H1 (cell line): ENCODE measurements at regions not wholly inside any gene's neighbourhood (a gene's known extent, or its start where the extent isn't known, plus 50 kb on each side); places are given as distances from the start of the nearest gene placed in this dataset.

Experiments
- CTCF ChIA-PET: fragments of 300-600 bp; sonication (Branson Sonifier 250); formaldehyde crosslinking; loops from one replicate; lab custom pipeline; 2021; ENCODE audit not compliant: partially characterized antibody; lab: Charles Lee
- POLR2A ChIA-PET: fragments of 300-600 bp; sonication (Branson Sonifier 250); formaldehyde crosslinking; loops from one replicate; lab custom pipeline; 2021; ENCODE audit warnings: inconsistent platforms; ENCODE audit not compliant: partially characterized antibody; lab: Charles Lee
- DNase-seq, 2 experiments: peaks; one replicate each; pipeline versions ENCODE4 v3.0.0 to v3.0.0-alpha.2; 2010 to 2022; ENCODE audit warnings: low spot score in 2 of 2, low read depth in 1 of 2, mixed read lengths in 1 of 2
- FAIRE-seq: peaks from 2 replicates; lab custom pipeline; 2011; peaks lifted over from hg19 to GRCh38; lab: Jason Lieb, UNC
- H2AFZ ChIP-seq: 2 replicates; pipeline ENCODE4 v1.8.1; 2012; ENCODE audit warnings: low read length, inconsistent platforms
- H2AK5ac ChIP-seq: 2 replicates; pipeline ENCODE4 v1.6.1; 2013; ENCODE audit warnings: low read depth, low read length
- H2BK120ac ChIP-seq: replicated peaks from 2 replicates; pipeline ENCODE3; 2013; ENCODE audit warnings: low read depth, low read length, inconsistent platforms
- H2BK12ac ChIP-seq: 2 replicates; pipeline ENCODE4 v1.6.1; 2013; ENCODE audit warnings: low read depth, low read length
- H2BK15ac ChIP-seq: 2 replicates; pipeline ENCODE4 v1.6.1; 2013; ENCODE audit warnings: low read length
- H2BK20ac ChIP-seq: 2 replicates; pipeline ENCODE4 v1.6.1; 2013; ENCODE audit warnings: low read length
- H2BK5ac ChIP-seq: 2 replicates; pipeline ENCODE4 v1.6.1; 2013; ENCODE audit warnings: low read depth, low read length
- H3K14ac ChIP-seq: 2 replicates; pipeline ENCODE4 v1.6.1; 2013; ENCODE audit warnings: inconsistent platforms; ENCODE audit not compliant: insufficient read length
- H3K18ac ChIP-seq: 2 replicates; pipeline ENCODE4 v1.6.1; 2013; ENCODE audit warnings: low read length; ENCODE audit errors: extremely low read depth
- H3K23ac ChIP-seq: 2 replicates; pipeline ENCODE4 v1.6.1; 2013; ENCODE audit warnings: inconsistent platforms; ENCODE audit not compliant: insufficient read length
- H3K23me2 ChIP-seq: 2 replicates; pipeline ENCODE4 v1.6.1; 2013; ENCODE audit warnings: low read depth, low read length
- H3K27ac ChIP-seq: 2 replicates; pipeline ENCODE4 v1.6.1; 2011; ENCODE audit warnings: low read depth, low read length, inconsistent platforms
- H3K27me3 ChIP-seq, 4 experiments: replicated peaks in 1 of 4; 1 replicate in 1 of 4; 2 replicates in 3 of 4; pipeline versions ENCODE4 v1.6.1 to v1.8.1; 2011 to 2013; ENCODE audit warnings: low read length in 3 of 4, mild to moderate bottlenecking in 3 of 4, inconsistent platforms in 2 of 4, mixed read lengths in 2 of 4, moderate library complexity in 1 of 4; ENCODE audit not compliant: control insufficient read depth in 3 of 4, insufficient read depth in 3 of 4; ENCODE audit errors: extremely low read depth in 1 of 4
- H3K36me3 ChIP-seq, 4 experiments: 2 replicates each; pipeline versions ENCODE4 v1.6.1 to v1.8.1; 2011 to 2013; ENCODE audit warnings: mild to moderate bottlenecking in 4 of 4, low read length in 3 of 4, moderate library complexity in 2 of 4, control low read depth in 1 of 4, inconsistent platforms in 1 of 4; ENCODE audit not compliant: insufficient read depth in 4 of 4, control insufficient read depth in 2 of 4
- H3K4ac ChIP-seq: replicated peaks from 2 replicates; pipeline ENCODE3; 2013; ENCODE audit warnings: low read length, low read depth, mixed read lengths, inconsistent platforms; ENCODE audit not compliant: insufficient read length
- H3K4me1 ChIP-seq, 4 experiments: replicated peaks in 1 of 4; 1 replicate in 1 of 4; 2 replicates in 3 of 4; pipeline versions ENCODE4 v1.6.1 to v1.8.1; 2011 to 2013; ENCODE audit warnings: low read length in 3 of 4, inconsistent platforms in 2 of 4, mixed read lengths in 1 of 4; ENCODE audit not compliant: insufficient read depth in 4 of 4, control insufficient read depth in 3 of 4
- H3K4me2 ChIP-seq, 2 experiments: 2 replicates each; pipeline versions ENCODE4 v1.6.1 to v1.8.1; 2011 to 2013; ENCODE audit warnings: low read depth in 2 of 2, low read length in 2 of 2, control low read depth in 1 of 2, inconsistent platforms in 1 of 2, mild to moderate bottlenecking in 1 of 2; ENCODE audit not compliant: insufficient read depth in 1 of 2
- H3K4me3 ChIP-seq, 4 experiments: fragments of 200-600, 300-600 bp in 1 of 4; sonication (generic), shearing (Covaris generic), sonication (Bioruptor Twin) in 1 of 4; 2 replicates each; pipeline versions ENCODE4 v1.5.1 to v1.8.1; 2011 to 2016; ENCODE audit warnings: low read length in 4 of 4, low read depth in 3 of 4, control low read depth in 2 of 4, inconsistent platforms in 2 of 4, mild to moderate bottlenecking in 2 of 4, mixed read lengths in 1 of 4, moderate library complexity in 1 of 4; ENCODE audit not compliant: insufficient read depth in 2 of 4; ENCODE audit errors: extremely low read depth in 1 of 4
- H3K56ac ChIP-seq: replicated peaks from 2 replicates; pipeline ENCODE3; 2013; ENCODE audit warnings: low read depth, mild to moderate bottlenecking, mixed read lengths, low read length, inconsistent platforms; ENCODE audit not compliant: insufficient read length
- H3K79me1 ChIP-seq: 2 replicates; pipeline ENCODE4 v1.6.1; 2013; ENCODE audit warnings: low read depth, low read length, control low read depth
- H3K79me2 ChIP-seq, 2 experiments: 2 replicates each; pipeline versions ENCODE4 v1.6.1 to v1.8.1; 2012 to 2013; ENCODE audit warnings: low read length in 2 of 2, mild to moderate bottlenecking in 2 of 2, inconsistent platforms in 1 of 2; ENCODE audit not compliant: insufficient read depth in 2 of 2, control insufficient read depth in 1 of 2
- H3K9ac ChIP-seq, 4 experiments: replicated peaks in 1 of 4; 1 replicate in 1 of 4; 2 replicates in 3 of 4; pipeline versions ENCODE4 v1.6.1 to v1.8.1; 2011 to 2013; ENCODE audit warnings: low read depth in 3 of 4, low read length in 3 of 4, control low read depth in 2 of 4, mild to moderate bottlenecking in 2 of 4, moderate library complexity in 2 of 4, inconsistent platforms in 1 of 4; ENCODE audit errors: extremely low read depth in 1 of 4
- H3K9me3 ChIP-seq, 2 experiments: 2 replicates each; pipeline versions ENCODE4 v1.6.1 to v1.8.1; 2012 to 2013; ENCODE audit warnings: mild to moderate bottlenecking in 2 of 2, moderate library complexity in 2 of 2, control low read depth in 1 of 2, inconsistent platforms in 1 of 2, low read depth in 1 of 2, low read length in 1 of 2, mixed read lengths in 1 of 2; ENCODE audit not compliant: insufficient read depth in 2 of 2
- H4K20me1 ChIP-seq, 2 experiments: replicated peaks in 1 of 2; 2 replicates each; pipeline versions ENCODE3 to v1.8.1; 2011 to 2013; ENCODE audit warnings: inconsistent platforms in 2 of 2, low read length in 2 of 2, mild to moderate bottlenecking in 1 of 2; ENCODE audit not compliant: insufficient read depth in 2 of 2, control insufficient read depth in 1 of 2
- H4K5ac ChIP-seq: 2 replicates; pipeline ENCODE4 v1.6.1; 2013; ENCODE audit warnings: low read length, low read depth, mixed read lengths, inconsistent platforms; ENCODE audit not compliant: insufficient read length
- H4K8ac ChIP-seq: 2 replicates; pipeline ENCODE4 v1.8.0; 2013; ENCODE audit warnings: mild to moderate bottlenecking, moderate library complexity, low read length, inconsistent platforms; ENCODE audit not compliant: insufficient read depth; ENCODE audit errors: extremely low read depth
- H4K91ac ChIP-seq: replicated peaks from 2 replicates; pipeline ENCODE3; 2013; ENCODE audit warnings: low read length, mixed read lengths, inconsistent platforms; ENCODE audit not compliant: insufficient read length
- CBX8 ChIP-seq: fragments of 300-800, 300-1000 bp; sonication (generic); IDR thresholded peaks from 2 replicates; pipeline ENCODE4 v1.7.1; 2016; ENCODE audit warnings: low read depth, low read length, borderline replicate concordance
- CTCF ChIP-seq, 3 experiments: IDR thresholded peaks; 1 replicate in 2 of 3; 2 replicates in 1 of 3; pipeline versions ENCODE4 v1.5.1 to v1.6.1; 2011; ENCODE audit warnings: low read length in 3 of 3, mild to moderate bottlenecking in 3 of 3, inconsistent platforms in 2 of 3, low read depth in 1 of 3, moderate library complexity in 1 of 3; ENCODE audit not compliant: insufficient read depth in 1 of 3; ENCODE audit errors: control extremely low read depth in 1 of 3
- JUND ChIP-seq: IDR thresholded peaks from 2 replicates; pipeline ENCODE4 v1.6.1; 2011; ENCODE audit warnings: mild to moderate bottlenecking, improper control_type of control experiment, low read length
- RAD21 ChIP-seq, 2 experiments: IDR thresholded peaks in 1 of 2; conservative IDR thresholded peaks in 1 of 2; 2 replicates each; pipeline ENCODE4 v1.6.1; 2011; ENCODE audit warnings: low read depth in 2 of 2, low read length in 2 of 2, improper control_type of control experiment in 1 of 2, inconsistent platforms in 1 of 2, mild to moderate bottlenecking in 1 of 2, moderate library complexity in 1 of 2
- RNF2 ChIP-seq: fragments of 200-900, 300-1000 bp; sonication (generic); IDR thresholded peaks from 2 replicates; pipeline ENCODE4 v1.7.1; 2016; ENCODE audit warnings: borderline replicate concordance, low read depth, mild to moderate bottlenecking, antibody characterized with exemption, low read length; ENCODE audit not compliant: poor library complexity, severe bottlenecking; ENCODE audit errors: missing control alignments
- WGBS, 2 experiments: shearing (Covaris generic) in 1 of 2; methylation state at CpG; one replicate each; pipeline versions ENCODE4 v1.1.6 to v1.1.7; 2013 to 2015; ENCODE audit warnings: low lambda C conversion rate in 2 of 2, mixed read lengths in 2 of 2, inconsistent platforms in 1 of 2, low coverage in 1 of 2, missing lambda C conversion rate in 1 of 2; ENCODE audit not compliant: insufficient replicate concordance in 2 of 2, insufficient coverage in 1 of 2, insufficient read length in 1 of 2; ENCODE audit errors: extremely low coverage in 1 of 2, missing lambda C conversion rate in 1 of 2; 5-methylcytosine and 5-hydroxymethylcytosine counted together

- peak overlapping the region; percentile 3; the same call in 1 of the 2 replicates for H2AFZ ChIP-seq
- H3K27ac ChIP-seq, result no peak overlapping the region
- DNase-seq (no peak), FAIRE-seq (no peak)
- H4K5ac ChIP-seq, result no peak overlapping the region
- ChIA-PET CTCF (interaction anchor here (1.5 kb wide), 1 partner anchor 85 kb away, joined by 3 read pairs; no protein-coding TSS in a partner anchor), POLR2A (no interaction called here)
- no peak overlapping the region for H2BK120ac ChIP-seq
- no peaks in the 10 kb centered on the region for H3K79me1 ChIP-seq
- H3K23me2 ChIP-seq, result no peaks in the 10 kb centered on the region
- no peak overlapping the region for H3K4me3 ChIP-seq
- no peak overlapping the region for H3K18ac ChIP-seq
- 97% methylated on average over 2 of the region's 2 CpGs; no CpG with 5 or more reads in 1 of the 2 experiments for WGBS, 2 experiments
- H3K4me2 ChIP-seq, result no peak overlapping the region
- H2BK20ac ChIP-seq, result no peak overlapping the region
- no peak overlapping the region for H2BK5ac ChIP-seq
- no peak overlapping the region for H2BK12ac ChIP-seq
- no peak overlapping the region for H3K14ac ChIP-seq
- H3K23ac ChIP-seq, result no peak overlapping the region
- no peaks in the 10 kb centered on the region for H3K4me1 ChIP-seq
- H4K91ac ChIP-seq, result no peak overlapping the region
- no peak overlapping the region for H2BK15ac ChIP-seq
- H3K56ac ChIP-seq, result no peak overlapping the region
- no peaks in the 10 kb centered on the region for H3K36me3 ChIP-seq
- no peak overlapping the region for H2AK5ac ChIP-seq
- H3K27me3 ChIP-seq, result no peaks in the 10 kb centered on the region
- no peaks in the 10 kb centered on the region for H4K20me1 ChIP-seq
- H4K8ac ChIP-seq, result no peak overlapping the region
- H3K79me2 ChIP-seq, result no peaks in the 10 kb centered on the region
- no peak overlapping the region for H3K4ac ChIP-seq
- no peak overlapping the region for H3K9ac ChIP-seq
- H3K9me3 ChIP-seq, result no peaks in the 10 kb centered on the region
- TF ChIP-seq CBX8 (no peak), JUND (no peak), CTCF (IDR thresholded peaks at IDR 0.05; ENCODE audit: control extremely low read depth in 1 of 3, insufficient read depth in 1 of 3, low read depth in 1 of 3, low read length in 3 of 3) (no peak), RAD21 (IDR thresholded peaks at IDR 0.05 in 1 of 2, conservative IDR thresholded peaks at IDR 0.05 in 1 of 2; ENCODE audit: low read depth in 2 of 2, low read length in 2 of 2) (no peak), RNF2 (no peak)
These were observed 489.7 kb downstream of the EBF1 start for GRCh38 chr5:158610051-158610415.
